Right lobe of liver (tissue), 6 donors: ENCODE measurements at regions not wholly inside any gene's neighbourhood (a gene's known extent, or its start where the extent isn't known, plus 50 kb on each side); places are given as distances from the start of the nearest gene placed in this dataset.

ENCODE experiments used
- ATAC-seq, 4 donors: fragments of 200-7000 bp; cut with Tn5 transposase; one replicate each; pipeline ENCODE4 v1.9.1; 2020; ENCODE audit warnings: mild to moderate bottlenecking in 4 of 4, moderate library complexity in 4 of 4
- DNase-seq, 3 donors: peaks; one replicate each; pipeline ENCODE4 v3.0.0-alpha.2; 2020
- H3K27ac ChIP-seq, 3 donors: fragments of 200-600 bp; one replicate each; pipeline ENCODE4 v1.8.0; 2022
- H3K27me3 ChIP-seq, 2 donors: fragments of 200-600 bp; one replicate each; pipeline ENCODE4 v1.8.0; 2022
- H3K36me3 ChIP-seq, 4 donors: fragments of 200-600 bp; sonication (generic) in 1 of 4; one replicate each; pipeline versions ENCODE4 v1.5.1 to v1.8.0; 2017 to 2022; ENCODE audit warnings: control low read depth in 1 of 4
- H3K4me1 ChIP-seq, 4 donors: fragments of 200-600 bp; sonication (generic) in 1 of 4; one replicate each; pipeline versions ENCODE4 v1.5.1 to v1.8.0; 2017 to 2022; ENCODE audit warnings: control low read depth in 1 of 4
- H3K4me3 ChIP-seq, 3 donors: fragments of 200-600 bp; one replicate each; pipeline ENCODE4 v1.8.0; 2022
- H3K9me3 ChIP-seq, 4 donors: fragments of 200-600 bp; sonication (generic) in 1 of 4; one replicate each; pipeline versions ENCODE4 v1.5.1 to v1.8.0; 2017 to 2022; ENCODE audit warnings: control low read depth in 1 of 4
- CTCF ChIP-seq, 4 donors: fragments of 200-600 bp in 3 of 4; fragments of 450-650 bp in 1 of 4; IDR thresholded peaks; one replicate each; pipeline versions ENCODE4 v1.5.1 to v1.8.0; 2016 to 2022; ENCODE audit warnings: antibody characterized with exemption in 4 of 4, mild to moderate bottlenecking in 2 of 4
- POLR2A ChIP-seq: fragments of 450-650 bp; IDR thresholded peaks from one replicate; pipeline ENCODE4 v1.6.1; 2017; ENCODE audit warnings: antibody characterized with exemption, mild to moderate bottlenecking
- WGBS: methylation state at CpG from one replicate; pipeline ENCODE4 v1.1.6; 2018; ENCODE audit warnings: low coverage, low lambda C conversion rate; ENCODE audit not compliant: insufficient coverage; ENCODE audit errors: missing lambda C conversion rate; 5-methylcytosine and 5-hydroxymethylcytosine counted together
- intact Hi-C, 2 donors: fragments of 100-400 bp; cut with DNase I; formaldehyde crosslinking; loops; one replicate each; pipeline versions ENCODE4 v1.11.2 to v1.14.1; 2022
- donor health status: DM: no; HTN: yes; CAD: no.
- donor health status: DM: no; HTN: no; CAD: no.
- donor health status: DM: no; HTN: no; CAD: no.
- donor health status: DM: no; HTN: yes; CAD: no.
- donor health status: DM: no; HTN: yes; CAD: no.

- Histone ChIP-seq H3K4me1 (no peaks in the 10 kb centered on the region), H3K4me3 (no peak overlapping the region), H3K27me3 (no peaks in the 10 kb centered on the region), H3K27ac (no peak overlapping the region), H3K36me3 (no peaks in the 10 kb centered on the region), H3K9me3 (no peaks in the 10 kb centered on the region)
- 87% methylated on average over 1 of the region's 1 CpG for WGBS
- TF ChIP-seq POLR2A (no peak), CTCF (IDR thresholded peaks at IDR 0.05) (no peak)
- no peak for ATAC-seq
- no peak for DNase-seq
- intact Hi-C loops = no loop called here
Measured at GRCh38 chr14:51333901-51334521, 94.0 kb downstream of the TMX1 start.

GRCh38 chr14:51334566-51334965 is 94.5 kb downstream of the TMX1 start:
- Histone ChIP-seq H3K9me3 (no peaks in the 10 kb centered on the region), H3K4me3 (no peak overlapping the region), H3K36me3 (no peaks in the 10 kb centered on the region), H3K4me1 (no peaks in the 10 kb centered on the region), H3K27me3 (no peaks in the 10 kb centered on the region), H3K27ac (no peak overlapping the region)
- DNase-seq (no peak), ATAC-seq (no peak)
- intact Hi-C loops = no loop called here
- no peak for TF ChIP-seq CTCF (IDR thresholded peaks at IDR 0.05)
- TF ChIP-seq POLR2A = no peak
- WGBS = 65% methylated on average over 5 of the region's 5 CpGs

GRCh38 chr14:51335531-51335930 is 95.5 kb downstream of the TMX1 start:
- Histone ChIP-seq H3K27ac (no peak overlapping the region), H3K27me3 (no peaks in the 10 kb centered on the region), H3K9me3 (no peaks in the 10 kb centered on the region), H3K4me3 (no peak overlapping the region), H3K4me1 (no peaks in the 10 kb centered on the region), H3K36me3 (no peaks in the 10 kb centered on the region)
- TF ChIP-seq POLR2A (no peak), CTCF (IDR thresholded peaks at IDR 0.05) (no peak)
- ATAC-seq (peak in 3 of 4 donors; percentile 36 to 67 (median 40)), DNase-seq (no peak)
- intact Hi-C loops = no loop called here
- WGBS = 24% methylated on average over 2 of the region's 2 CpGs

- no peak overlapping the region for H3K27ac ChIP-seq
- TF ChIP-seq CTCF (IDR thresholded peaks at IDR 0.05) = no peak
- H3K4me1 ChIP-seq = peaks cover 0 to 1% (median 0%) of the 10 kb centered on the region in 4 donors
- no peaks in the 10 kb centered on the region for H3K27me3 ChIP-seq
- intact Hi-C loops = no loop called here
- H3K36me3 ChIP-seq = no peaks in the 10 kb centered on the region
- WGBS = 88% methylated on average over 1 of the region's 3 CpGs
- H3K9me3 ChIP-seq = no peaks in the 10 kb centered on the region
- H3K4me3 ChIP-seq = no peak overlapping the region
- DNase-seq (no peak), ATAC-seq (no peak)
Measured at GRCh38 chr14:51335961-51336723, 96.1 kb downstream of the TMX1 start.
